ENCODE measurements at regions not wholly inside any gene's neighbourhood (a gene's known extent, or its start where the extent isn't known, plus 50 kb on each side); places are given as distances from the start of the nearest gene placed in this dataset.

- TF ChIP-seq POLR2A (IDR thresholded peaks at IDR 0.05; ENCODE audit: low read length) (no peak), GATA1 (IDR thresholded peaks at IDR 0.05; ENCODE audit: low read depth, low read length) (no peak)
Measured at GRCh38 chr5:68404246-68404645, 188.7 kb downstream of the PIK3R1 start.
